Naive thymus-derived CD4-positive, alpha-beta T cell (primary cell): ENCODE measurements at regions not wholly inside any gene's neighbourhood (a gene's known extent, or its start where the extent isn't known, plus 50 kb on each side); places are given as distances from the start of the nearest gene placed in this dataset.

Experiments used
- ATAC-seq: fragments of 150-1000 bp; cut with Tn5 transposase; 2 replicates; pipeline ENCODE4 v1.10.0; 2021; ENCODE audit warnings: mild to moderate bottlenecking, moderate library complexity
- CTCF ChIA-PET: fragments of 350-600 bp; sonication (Branson Sonifier 250); formaldehyde crosslinking; loops from one replicate; lab custom pipeline; 2021; ENCODE audit warnings: antibody characterized with exemption; lab: Charles Lee
- POLR2A ChIA-PET: fragments of 350-600 bp; sonication (Branson Sonifier 250); formaldehyde crosslinking; loops from one replicate; lab custom pipeline; 2021; ENCODE audit warnings: antibody characterized with exemption, inconsistent platforms; lab: Charles Lee
- DNase-seq, 9 donors: peaks; one replicate each; pipeline versions ENCODE4 v3.0.0 to v3.0.0-alpha.2; 2020 to 2022; ENCODE audit warnings: mixed read lengths in 1 of 9
- H3K27ac ChIP-seq: one replicate; pipeline ENCODE4 v1.7.0; 2013; ENCODE audit warnings: mild to moderate bottlenecking, low read depth, low read length, moderate library complexity
- H3K27me3 ChIP-seq, 2 donors: one replicate each; pipeline ENCODE4 v1.7.0; 2013; ENCODE audit warnings: low read length in 2 of 2, mild to moderate bottlenecking in 2 of 2, moderate library complexity in 2 of 2; ENCODE audit not compliant: control insufficient read depth in 2 of 2, insufficient read depth in 2 of 2
- H3K36me3 ChIP-seq, 3 experiments: 1 replicate in 2 of 3; 2 replicates in 1 of 3; pipeline ENCODE4 v1.7.0; 2013; ENCODE audit warnings: low read length in 3 of 3, mild to moderate bottlenecking in 3 of 3, moderate library complexity in 1 of 3; ENCODE audit not compliant: insufficient read depth in 3 of 3, control insufficient read depth in 2 of 3
- H3K4me1 ChIP-seq, 2 donors: one replicate each; pipeline ENCODE4 v1.7.0; 2013; ENCODE audit warnings: low read length in 2 of 2, mild to moderate bottlenecking in 2 of 2, moderate library complexity in 1 of 2; ENCODE audit not compliant: control insufficient read depth in 2 of 2, insufficient read depth in 2 of 2
- H3K4me3 ChIP-seq: 2 replicates; pipeline ENCODE4 v1.7.0; 2013; ENCODE audit warnings: mild to moderate bottlenecking, low read length
- H3K9me3 ChIP-seq, 3 experiments: 1 replicate in 2 of 3; 2 replicates in 1 of 3; pipeline ENCODE4 v1.7.0; 2013; ENCODE audit warnings: low read length in 3 of 3; ENCODE audit not compliant: control insufficient read depth in 2 of 3
- H3K27ac Mint-ChIP-seq, 9 donors: one replicate each; pipeline ENCODE4 v1.8.0; 2020 to 2022; ENCODE audit warnings: mixed read lengths in 9 of 9, mild to moderate bottlenecking in 8 of 9, moderate library complexity in 5 of 9, inconsistent platforms in 2 of 9
- H3K27me3 Mint-ChIP-seq, 5 donors: one replicate each; pipeline ENCODE4 v1.8.0; 2021 to 2022; ENCODE audit warnings: mixed read lengths in 5 of 5, mild to moderate bottlenecking in 1 of 5
- H3K36me3 Mint-ChIP-seq, 5 donors: one replicate each; pipeline ENCODE4 v1.8.0; 2020 to 2022; ENCODE audit warnings: mixed read lengths in 5 of 5, mild to moderate bottlenecking in 3 of 5, inconsistent platforms in 1 of 5
- H3K4me1 Mint-ChIP-seq, 7 donors: one replicate each; pipeline ENCODE4 v1.8.0; 2020 to 2022; ENCODE audit warnings: mixed read lengths in 7 of 7, mild to moderate bottlenecking in 3 of 7, inconsistent platforms in 1 of 7
- H3K4me3 Mint-ChIP-seq, 10 donors: one replicate each; pipeline ENCODE4 v1.8.0; 2020 to 2022; ENCODE audit warnings: mild to moderate bottlenecking in 10 of 10, mixed read lengths in 10 of 10, moderate library complexity in 6 of 10, inconsistent platforms in 2 of 10
- H3K9me3 Mint-ChIP-seq, 11 donors: one replicate each; pipeline ENCODE4 v1.8.0; 2020 to 2022; ENCODE audit warnings: mixed read lengths in 11 of 11, mild to moderate bottlenecking in 4 of 11, inconsistent platforms in 1 of 11, moderate library complexity in 1 of 11
- intact Hi-C, 2 donors: fragments of 100-400 bp; cut with micrococcal nuclease; formaldehyde crosslinking; loops; one replicate each; pipeline ENCODE4 v1.15.1; 2023

DNA sequence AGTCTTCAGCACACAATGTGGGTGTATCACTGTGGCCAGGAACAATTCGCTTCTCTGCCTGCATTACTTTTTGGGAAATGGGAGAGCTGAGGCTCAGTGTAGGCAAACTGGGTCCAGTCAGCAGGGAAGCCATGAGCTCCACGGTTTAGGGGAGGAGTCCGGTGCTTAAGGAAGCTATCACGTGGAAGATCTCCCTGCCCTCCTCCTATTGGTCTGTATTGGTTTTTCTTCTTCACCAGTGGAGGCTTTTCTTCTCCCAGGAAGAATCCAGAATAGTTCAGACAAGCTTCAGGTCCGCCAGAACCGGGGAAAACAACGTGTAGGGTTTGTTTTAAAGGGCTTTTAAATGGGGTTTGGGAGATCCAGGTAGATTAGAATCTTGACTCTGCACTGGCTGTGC, 156.2 kb upstream of the CAMK1G start:
- DNase-seq = no peak
- H3K36me3 ChIP-seq = no peaks in the 10 kb centered on the region
- Mint-ChIP-seq H3K27ac (no peak overlapping the region), H3K9me3 (no peaks in the 10 kb centered on the region), H3K4me1 (peaks cover 0 to 5% (median 4%) of the 10 kb centered on the region in 7 donors), H3K4me3 (no peak overlapping the region), H3K27me3 (peaks cover 3 to 40% (median 34%) of the 10 kb centered on the region in 5 donors), H3K36me3 (no peaks in the 10 kb centered on the region)
- ATAC-seq = no peak
- ChIA-PET POLR2A (no interaction called here), CTCF (no interaction called here)
- no peaks in the 10 kb centered on the region for H3K27me3 ChIP-seq
- no peak overlapping the region for H3K4me3 ChIP-seq
- no peak overlapping the region for H3K27ac ChIP-seq
- intact Hi-C loops = no loop called here
- H3K9me3 ChIP-seq = no peaks in the 10 kb centered on the region
- no peaks in the 10 kb centered on the region for H3K4me1 ChIP-seq

GRCh38 chr1:209427811-209428210, 155.7 kb upstream of the CAMK1G start:
- Mint-ChIP-seq H3K4me3 (no peak overlapping the region), H3K36me3 (no peaks in the 10 kb centered on the region), H3K9me3 (no peaks in the 10 kb centered on the region), H3K4me1 (peaks cover 0 to 5% (median 4%) of the 10 kb centered on the region in 7 donors), H3K27me3 (peaks cover 3 to 34% (median 34%) of the 10 kb centered on the region in 5 donors), H3K27ac (no peak overlapping the region)
- DNase-seq = no peak
- H3K4me3 ChIP-seq = no peak overlapping the region
- no peaks in the 10 kb centered on the region for H3K9me3 ChIP-seq
- no peak for ATAC-seq
- H3K27me3 ChIP-seq = no peaks in the 10 kb centered on the region
- no peak overlapping the region for H3K27ac ChIP-seq
- intact Hi-C loops = no loop called here
- H3K36me3 ChIP-seq = no peaks in the 10 kb centered on the region
- no peaks in the 10 kb centered on the region for H3K4me1 ChIP-seq
- CTCF ChIA-PET = no interaction called here
- POLR2A ChIA-PET = no interaction called here

DNA sequence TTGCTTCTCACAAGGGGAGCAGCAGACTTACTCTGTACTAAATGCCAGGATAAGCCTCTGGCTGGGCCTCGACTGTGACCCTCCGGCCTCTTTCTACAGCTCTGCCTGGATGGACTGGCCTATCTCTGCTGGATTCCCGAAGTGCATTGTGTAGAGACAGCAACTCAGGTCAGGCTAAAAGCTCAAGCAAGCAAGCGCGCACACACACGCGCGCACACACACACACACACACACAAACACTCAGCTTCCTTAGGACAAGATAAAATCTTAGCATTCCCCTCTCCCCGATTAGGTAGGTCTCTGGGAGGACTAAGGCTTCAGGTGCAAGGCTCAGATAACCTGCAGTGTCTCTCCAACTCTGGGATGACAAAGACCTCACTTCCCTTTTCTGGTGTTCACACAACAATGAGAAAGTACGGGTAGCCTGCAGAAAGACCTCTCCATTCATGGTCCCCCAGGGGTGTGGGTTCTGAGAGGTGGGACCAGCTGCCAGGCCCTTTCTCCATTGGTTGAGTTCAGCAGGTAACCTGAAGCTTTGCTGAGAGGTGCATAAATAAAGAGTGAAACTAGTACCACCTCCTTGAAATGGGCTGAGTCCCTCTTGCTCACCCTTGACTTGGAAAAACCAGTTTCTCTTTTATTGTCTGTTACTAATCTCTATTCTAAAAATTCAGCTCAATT, 155.1 kb upstream of the CAMK1G start:
- no peak for ATAC-seq
- H3K27me3 Mint-ChIP-seq = peaks cover 3 to 33% (median 30%) of the 10 kb centered on the region in 5 donors
- H3K4me1 Mint-ChIP-seq = peaks cover 0 to 5% (median 4%) of the 10 kb centered on the region in 7 donors
- no peak overlapping the region for H3K4me3 Mint-ChIP-seq
- peaks cover 0 to 4% of the 10 kb centered on the region in 2 donors for H3K27me3 ChIP-seq
- ChIA-PET CTCF (no interaction called here), POLR2A (no interaction called here)
- H3K36me3 Mint-ChIP-seq = no peaks in the 10 kb centered on the region
- no peak for DNase-seq
- no peaks in the 10 kb centered on the region for H3K4me1 ChIP-seq
- no peaks in the 10 kb centered on the region for H3K36me3 ChIP-seq
- H3K9me3 ChIP-seq = no peaks in the 10 kb centered on the region
- intact Hi-C loops = no loop called here
- H3K9me3 Mint-ChIP-seq = no peaks in the 10 kb centered on the region
- no peak overlapping the region for H3K27ac Mint-ChIP-seq
- no peak overlapping the region for H3K27ac ChIP-seq
- no peak overlapping the region for H3K4me3 ChIP-seq

- H3K27ac ChIP-seq = no peak overlapping the region
- POLR2A ChIA-PET = no interaction called here
- no peaks in the 10 kb centered on the region for H3K4me1 ChIP-seq
These were observed 153.9 kb upstream of the CAMK1G start for GRCh38 chr1:209429611-209430010.

GRCh38 chr1:209430107-209430506, 153.4 kb upstream of the CAMK1G start:
- ChIA-PET POLR2A (no interaction called here), CTCF (no interaction called here)
- H3K36me3 ChIP-seq = no peaks in the 10 kb centered on the region
- no peak for ATAC-seq
- peaks cover 0 to 4% of the 10 kb centered on the region in 2 donors for H3K27me3 ChIP-seq
- H3K27ac Mint-ChIP-seq = no peak overlapping the region
- H3K27ac ChIP-seq = no peak overlapping the region
- H3K27me3 Mint-ChIP-seq = peaks cover 13 to 38% (median 29%) of the 10 kb centered on the region in 5 donors
- peaks cover 0 to 5% (median 4%) of the 10 kb centered on the region in 7 donors for H3K4me1 Mint-ChIP-seq
- H3K4me3 ChIP-seq = no peak overlapping the region
- no peak overlapping the region for H3K4me3 Mint-ChIP-seq
- no peaks in the 10 kb centered on the region for H3K9me3 ChIP-seq
- intact Hi-C loops = no loop called here
- H3K4me1 ChIP-seq = no peaks in the 10 kb centered on the region
- no peaks in the 10 kb centered on the region for H3K9me3 Mint-ChIP-seq
- no peaks in the 10 kb centered on the region for H3K36me3 Mint-ChIP-seq
- DNase-seq = no peak

More at GRCh38 chr1:209429611-209430010, 153.9 kb upstream of the CAMK1G start:
- Mint-ChIP-seq H3K4me3 (no peak overlapping the region), H3K4me1 (peaks cover 0 to 5% (median 4%) of the 10 kb centered on the region in 7 donors), H3K9me3 (no peaks in the 10 kb centered on the region), H3K27me3 (peaks cover 9 to 38% (median 29%) of the 10 kb centered on the region in 5 donors), H3K36me3 (no peaks in the 10 kb centered on the region), H3K27ac (no peak overlapping the region)
- intact Hi-C loops = no loop called here
- H3K4me3 ChIP-seq = no peak overlapping the region
- CTCF ChIA-PET = no interaction called here
- no peaks in the 10 kb centered on the region for H3K9me3 ChIP-seq
- H3K27me3 ChIP-seq = peaks cover 0 to 4% of the 10 kb centered on the region in 2 donors
- ATAC-seq = no peak
- DNase-seq = no peak
- H3K36me3 ChIP-seq = no peaks in the 10 kb centered on the region

GRCh38 chr1:209430821-209431259, 152.7 kb upstream of the CAMK1G start:
- Mint-ChIP-seq H3K36me3 (no peaks in the 10 kb centered on the region), H3K4me3 (no peak overlapping the region), H3K27ac (no peak overlapping the region), H3K27me3 (peaks cover 9 to 43% (median 29%) of the 10 kb centered on the region in 5 donors), H3K9me3 (no peaks in the 10 kb centered on the region), H3K4me1 (peaks cover 0 to 3% (median 1%) of the 10 kb centered on the region in 7 donors)
- DNase-seq (no peak), ATAC-seq (no peak)
- Histone ChIP-seq H3K27me3 (peaks cover 0 to 4% of the 10 kb centered on the region in 2 donors), H3K36me3 (no peaks in the 10 kb centered on the region), H3K27ac (no peak overlapping the region), H3K4me1 (no peaks in the 10 kb centered on the region), H3K9me3 (no peaks in the 10 kb centered on the region), H3K4me3 (no peak overlapping the region)
- ChIA-PET CTCF (no interaction called here), POLR2A (no interaction called here)
- intact Hi-C loops = no loop called here

DNA sequence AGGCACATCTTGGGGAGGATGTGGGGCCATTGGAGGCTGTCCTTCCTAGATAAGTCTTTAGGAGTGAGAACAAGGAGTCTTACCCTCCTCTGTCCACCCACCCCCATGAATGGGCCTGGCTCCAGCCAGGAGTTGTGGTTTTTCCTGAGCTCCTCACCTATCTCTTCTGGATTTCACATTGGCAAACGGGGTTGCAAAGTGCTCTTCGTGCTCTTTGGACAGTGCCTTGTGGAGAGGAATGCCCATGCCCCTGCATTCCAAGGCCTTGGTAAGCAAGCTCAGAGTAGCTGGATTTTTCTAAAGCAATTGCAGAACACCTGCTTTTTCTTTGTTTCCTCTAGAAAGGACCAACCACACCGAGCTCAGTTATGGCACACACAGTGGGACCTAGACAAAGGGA, 152.1 kb upstream of the CAMK1G start:
- H3K36me3 ChIP-seq = no peaks in the 10 kb centered on the region
- H3K27me3 ChIP-seq = peaks cover 0 to 4% of the 10 kb centered on the region in 2 donors
- no peak overlapping the region for H3K27ac ChIP-seq
- no peak for DNase-seq
- POLR2A ChIA-PET = no interaction called here
- Mint-ChIP-seq H3K36me3 (no peaks in the 10 kb centered on the region), H3K4me3 (no peak overlapping the region), H3K27me3 (peaks cover 6 to 44% (median 29%) of the 10 kb centered on the region in 5 donors), H3K4me1 (no peaks in the 10 kb centered on the region), H3K9me3 (no peaks in the 10 kb centered on the region), H3K27ac (no peak overlapping the region)
- CTCF ChIA-PET = no interaction called here
- intact Hi-C loops = no loop called here
- H3K4me1 ChIP-seq = no peaks in the 10 kb centered on the region
- H3K9me3 ChIP-seq = no peaks in the 10 kb centered on the region
- H3K4me3 ChIP-seq = no peak overlapping the region
- no peak for ATAC-seq
